PC-9 (cell line): ENCODE measurements at regions not wholly inside any gene's neighbourhood (a gene's known extent, or its start where the extent isn't known, plus 50 kb on each side); places are given as distances from the start of the nearest gene placed in this dataset.

Experiments used
- CTCF ChIP-seq: fragments of 200-600 bp; sonication (generic); conservative IDR thresholded peaks from 2 replicates; pipeline ENCODE4 v1.6.1; 2017; ENCODE audit warnings: mixed run types, antibody characterized with exemption, mild to moderate bottlenecking, moderate library complexity
- EZH2 ChIP-seq: fragments of 200-600 bp; sonication (generic); IDR thresholded peaks from 2 replicates; pipeline ENCODE4 v1.8.0; 2017; ENCODE audit warnings: antibody characterized with exemption, low read depth

GRCh38 chr20:4476903-4477500, 209.3 kb upstream of the PRNP start:
- no peak for TF ChIP-seq EZH2
- TF ChIP-seq CTCF = no peak
